Right hindlimb (tissue), 1 donor: ENCODE measurements at regions not wholly inside any gene's neighbourhood (a gene's known extent, or its start where the extent isn't known, plus 50 kb on each side); places are given as distances from the start of the nearest gene placed in this dataset.
A peak's percentile ranks its signal among the peaks of the same experiment; 100 is the strongest.
"Not testable (repeated sequence)": the region's sequence is repeated elsewhere in the genome, so short reads cannot be mapped to it uniquely, and the experiment has no call there.

Source experiments
- DNase-seq: peaks from one replicate; pipeline ENCODE4 v3.0.0-alpha.2; 2018

- DNase-seq = not testable (repeated sequence)
Measured at GRCh38 chr10:93127642-93128215, 54.0 kb downstream of the CYP26A1 start.

DNA sequence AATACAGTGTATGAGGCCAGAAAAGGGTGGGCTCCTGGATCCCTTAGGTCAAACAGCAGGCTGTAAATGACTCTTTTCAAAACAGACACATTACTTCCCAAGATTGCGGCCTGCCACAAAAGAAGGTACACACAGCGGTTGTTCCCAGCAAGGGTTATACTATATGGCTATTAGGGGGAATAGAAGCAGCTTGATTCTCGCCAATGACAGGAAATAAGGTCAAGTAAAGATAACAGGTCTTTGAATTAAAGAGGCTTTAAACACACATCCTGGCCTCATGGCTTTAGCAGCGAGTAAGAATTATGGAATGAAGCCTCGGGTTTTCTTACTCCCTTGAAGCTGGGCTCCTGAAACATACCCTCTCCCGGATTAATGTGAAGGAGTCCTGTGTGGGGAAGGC is 58.3 kb downstream of the CYP26A1 start:
- no peak for DNase-seq

DNA sequence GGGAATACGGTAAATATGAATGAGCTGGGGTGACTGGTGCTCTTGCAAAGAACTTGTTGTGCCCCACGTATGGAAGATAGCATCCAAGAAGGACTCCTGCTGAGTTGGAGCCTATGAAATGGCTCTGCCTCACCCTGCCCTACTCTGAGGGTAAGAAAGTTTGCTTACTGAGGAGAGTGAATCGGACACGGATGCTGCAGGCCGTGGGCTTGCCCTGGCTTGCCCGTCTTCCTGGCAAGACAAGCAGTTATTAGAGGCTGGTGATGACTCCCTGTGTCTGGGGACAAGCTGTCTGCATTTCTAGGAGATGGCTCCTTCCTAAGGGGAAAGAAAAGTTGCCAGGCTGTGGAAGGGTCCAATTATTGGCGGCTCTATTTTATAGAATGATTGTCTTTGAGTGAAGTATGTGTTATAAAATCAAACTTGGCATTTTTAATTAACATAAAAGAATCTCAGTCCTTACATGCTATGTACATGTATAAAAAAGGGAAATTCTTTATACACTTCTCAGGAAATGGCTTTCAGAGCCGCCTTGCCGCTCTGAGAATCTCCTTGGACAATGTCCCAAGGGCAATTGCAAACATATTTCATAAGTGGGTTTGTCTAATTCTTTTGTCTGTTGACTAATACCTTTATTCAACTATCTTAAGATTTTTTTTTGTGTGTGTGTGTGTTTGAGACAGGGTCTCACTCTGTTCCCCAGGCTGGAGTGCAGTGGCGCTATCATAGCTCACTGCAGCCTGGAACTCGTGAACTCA is 64.6 kb downstream of the CYP26A1 start:
- DNase-seq = no peak

GRCh38 chr10:93139059-93139655 is 65.5 kb downstream of the CYP26A1 start:
- no peak for DNase-seq

- no peak for DNase-seq
Measured at GRCh38 chr10:93142534-93142933, 68.8 kb downstream of the CYP26A1 start.

DNA sequence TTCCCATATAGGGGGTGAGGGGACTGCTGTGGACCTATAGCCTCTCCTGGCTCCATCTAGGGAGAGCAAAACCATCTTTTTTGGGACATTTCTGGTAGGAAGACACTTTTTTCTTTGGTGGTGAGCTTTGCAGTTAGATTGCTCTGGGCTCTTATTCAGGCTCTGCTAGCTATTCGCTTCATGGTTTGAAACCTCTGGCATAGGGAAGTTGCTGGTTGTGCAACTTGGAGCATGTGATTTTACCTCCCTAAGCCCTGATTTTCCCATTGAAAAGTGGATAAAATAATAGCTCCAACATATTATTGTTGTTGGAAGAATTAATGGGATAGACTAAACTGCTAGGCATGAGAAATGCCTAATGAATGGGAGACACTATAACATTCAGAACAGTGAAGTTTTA is 69.6 kb downstream of the CYP26A1 start:
- no peak for DNase-seq

DNA sequence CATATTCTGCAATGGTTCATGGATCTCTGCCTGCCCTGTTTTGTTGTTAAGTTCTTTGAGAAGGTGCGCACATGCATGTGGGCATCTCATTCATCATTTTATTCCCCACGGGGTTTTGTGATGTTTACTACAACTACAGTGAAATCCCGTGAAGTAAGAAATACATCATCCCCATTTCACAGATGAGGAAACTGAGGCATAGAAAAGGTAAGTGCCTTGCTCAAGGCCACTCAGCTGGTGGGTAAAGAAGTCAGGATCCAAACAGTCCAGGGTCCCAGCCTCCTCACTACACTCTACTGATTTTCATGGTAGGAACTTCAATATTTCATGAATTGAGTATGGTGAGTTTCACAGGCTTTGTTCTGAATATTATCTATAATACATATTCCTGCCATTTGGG is 72.6 kb downstream of the CYP26A1 start:
- DNase-seq = no peak

DNA sequence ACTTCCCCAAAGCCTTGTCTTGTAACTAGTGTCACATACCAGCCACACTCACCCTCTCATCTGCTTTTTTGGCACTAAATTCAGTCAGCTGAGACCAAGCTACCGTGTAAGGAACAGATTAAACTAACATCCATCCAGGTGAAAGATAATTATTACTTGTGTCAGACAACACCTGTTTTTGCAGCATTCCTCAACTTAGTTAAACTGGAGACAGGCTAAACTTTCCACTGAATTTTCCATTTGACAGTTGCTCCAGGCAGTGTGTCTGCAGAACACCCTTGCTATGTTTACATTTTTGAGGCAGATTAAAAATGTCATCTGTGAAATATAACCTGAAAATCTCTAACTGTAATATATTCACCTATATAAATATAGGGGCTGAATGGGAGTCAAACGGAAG is 73.6 kb downstream of the CYP26A1 start:
- no peak for DNase-seq

DNA sequence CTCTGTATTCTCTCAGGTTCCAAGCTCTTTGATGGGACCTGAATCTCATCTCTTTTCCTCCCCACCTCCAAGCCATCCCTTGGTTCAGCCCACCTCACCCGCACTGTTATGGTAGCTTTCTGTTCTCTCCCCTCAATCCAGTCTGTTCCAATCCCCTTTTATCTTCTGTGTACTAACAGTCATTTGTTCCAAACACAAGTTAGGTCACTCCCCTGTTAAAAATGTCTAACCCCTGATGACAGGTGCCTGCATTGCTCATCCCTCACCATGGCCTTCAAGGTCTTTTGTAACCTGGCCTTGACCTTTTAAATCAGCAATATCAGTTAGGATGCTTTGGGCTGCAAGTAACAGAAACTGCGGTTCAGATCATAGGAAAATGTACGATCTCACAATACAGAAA is 74.8 kb downstream of the CYP26A1 start:
- DNase-seq = no peak

- no peak for DNase-seq
Measured at GRCh38 chr10:93149761-93150160, 76.1 kb downstream of the CYP26A1 start.

DNA sequence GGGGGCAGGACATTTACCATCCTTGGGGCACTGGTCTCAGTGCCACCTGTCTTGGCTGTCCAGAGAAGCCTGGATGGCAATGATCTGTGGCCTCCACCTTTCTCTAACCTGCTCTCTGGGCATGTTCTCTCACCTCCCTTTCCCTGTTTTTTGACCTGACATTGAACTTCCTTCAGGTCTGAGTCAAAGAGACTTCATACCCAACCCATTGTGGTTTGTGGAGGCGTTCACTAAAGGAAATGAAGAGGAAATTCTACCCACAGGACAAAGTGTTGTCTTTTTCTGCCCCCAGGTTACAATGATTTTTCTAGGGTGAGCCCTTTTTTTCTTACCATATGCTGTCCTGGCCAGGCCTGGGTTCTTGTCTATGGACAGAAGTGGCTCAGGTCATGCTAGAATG is 76.6 kb downstream of the CYP26A1 start:
- DNase-seq = no peak

DNA sequence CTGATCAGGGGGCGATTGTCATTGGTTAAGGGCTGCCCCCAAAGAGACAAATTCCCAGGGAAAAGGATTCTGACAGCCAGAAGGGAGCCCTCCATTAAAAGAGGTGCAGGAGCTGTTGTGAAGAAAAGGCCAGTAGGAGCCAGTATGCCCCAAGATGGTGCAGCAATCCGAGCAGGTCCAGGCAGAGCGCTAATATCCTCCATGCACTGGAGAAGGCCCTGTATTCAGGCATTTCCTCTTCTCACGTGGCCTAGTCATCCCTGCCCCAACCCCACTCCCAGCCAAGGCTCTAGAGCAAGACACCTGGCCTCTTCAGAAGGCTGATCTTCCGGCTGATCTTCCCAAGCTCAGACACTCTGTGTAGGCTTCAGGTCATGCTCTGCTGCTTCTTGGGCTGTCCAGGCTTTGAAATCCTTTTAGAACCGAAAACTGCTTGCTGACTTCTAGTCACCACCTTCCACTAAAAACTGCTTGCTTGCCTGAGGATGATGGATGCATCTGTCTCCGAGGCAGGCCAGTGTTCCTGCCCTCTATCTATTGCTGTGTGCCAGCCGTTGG is 77.4 kb downstream of the CYP26A1 start:
- no peak for DNase-seq

- peak; percentile 51 for DNase-seq
Measured at GRCh38 chr10:93152136-93152535, 78.4 kb downstream of the CYP26A1 start.

DNA sequence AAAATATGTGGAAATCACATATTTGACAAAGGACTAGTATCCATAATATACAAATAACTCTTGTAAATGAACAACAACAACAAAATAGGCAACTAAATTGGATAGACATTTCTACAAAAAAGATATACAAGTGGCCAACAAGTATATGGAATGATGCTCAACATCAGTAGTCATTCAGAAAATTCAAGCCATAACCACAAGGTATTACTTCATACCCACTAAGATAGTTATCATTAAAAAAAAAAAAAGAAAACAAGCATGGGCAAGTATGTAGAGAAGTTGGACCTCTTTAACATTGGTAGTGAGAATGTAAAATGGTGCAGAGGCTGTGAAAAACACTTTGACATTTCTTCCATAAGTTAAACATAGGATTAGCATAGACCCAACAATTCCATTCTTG is 80.8 kb downstream of the CYP26A1 start:
- DNase-seq = no peak

GRCh38 chr10:93160140-93160539 is 86.4 kb downstream of the CYP26A1 start:
- DNase-seq = no peak

DNA sequence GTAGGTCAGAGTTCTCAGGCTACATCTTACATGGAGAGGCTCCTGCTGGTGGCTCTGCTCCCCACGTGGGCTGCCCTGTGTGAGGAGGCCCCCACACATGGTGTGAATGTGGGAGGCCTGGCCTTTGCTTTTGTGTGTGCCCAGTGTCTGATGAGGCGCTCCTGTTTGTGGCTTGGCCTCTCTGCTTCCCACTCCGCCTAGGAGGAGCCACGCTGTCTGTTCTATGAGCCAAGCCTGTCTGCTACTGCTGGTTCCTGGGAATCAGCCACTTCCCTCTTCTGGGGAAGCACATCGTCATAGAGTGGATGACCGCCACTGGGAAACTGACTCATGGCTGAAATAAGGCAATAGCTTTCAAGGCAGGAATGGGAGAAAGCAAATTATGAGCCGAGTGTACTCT is 87.1 kb downstream of the CYP26A1 start:
- peak; percentile 52 for DNase-seq

GRCh38 chr10:93165367-93165766 is 91.7 kb downstream of the CYP26A1 start:
- DNase-seq = no peak

DNA sequence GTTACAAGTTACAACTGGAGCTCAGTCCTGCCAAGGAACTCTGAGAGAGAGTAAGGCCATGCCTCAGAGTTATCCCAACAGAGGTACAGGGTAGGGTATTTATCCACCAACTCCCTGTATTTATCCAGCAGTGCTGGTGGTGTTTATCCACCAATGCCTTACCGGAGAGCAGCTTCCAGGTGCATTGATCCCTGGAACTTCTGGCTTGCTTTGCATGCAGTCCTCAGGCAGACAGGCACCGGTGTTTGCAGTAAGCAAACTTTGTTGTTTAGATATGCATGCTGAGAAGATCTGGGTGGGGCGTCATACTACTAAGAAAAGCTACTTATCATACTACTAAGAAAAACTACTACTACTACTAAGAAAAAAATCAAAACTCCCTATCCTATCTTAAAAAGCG is 92.4 kb downstream of the CYP26A1 start:
- DNase-seq = no peak

GRCh38 chr10:93171837-93172236 is 98.1 kb downstream of the CYP26A1 start:
- DNase-seq = no peak

- DNase-seq = no peak
Measured at GRCh38 chr10:93173967-93174845, 100.5 kb downstream of the CYP26A1 start.

DNA sequence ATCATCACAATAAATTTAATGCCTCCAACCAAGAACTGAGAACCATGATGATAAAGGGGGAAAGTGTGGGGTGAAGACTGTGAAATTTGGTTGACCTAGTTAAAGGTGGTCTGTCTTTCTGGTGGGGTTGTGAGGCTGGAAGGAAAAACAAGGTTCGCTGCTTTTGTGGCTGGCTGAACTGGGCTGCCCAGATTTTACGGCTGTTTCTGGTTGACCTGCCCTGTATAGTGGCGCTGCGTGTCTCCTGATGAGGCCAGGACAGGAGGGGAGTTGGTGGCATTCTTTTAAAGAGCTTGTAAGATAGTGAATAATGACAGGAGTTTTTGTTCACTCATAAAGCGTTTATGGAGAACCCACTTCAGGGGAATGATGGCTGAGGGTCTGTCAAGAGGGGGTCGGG is 101.8 kb downstream of the CYP26A1 start:
- no peak for DNase-seq

- DNase-seq = no peak
Measured at GRCh38 chr10:93177511-93177910, 103.8 kb downstream of the CYP26A1 start.

- no peak for DNase-seq
Measured at GRCh38 chr10:93178226-93178625, 104.5 kb downstream of the CYP26A1 start.
